A549 (cell line): ENCODE measurements at regions not wholly inside any gene's neighbourhood (a gene's known extent, or its start where the extent isn't known, plus 50 kb on each side); places are given as distances from the start of the nearest gene placed in this dataset.

Experiments
- BHLHE40 ChIP-seq: IDR thresholded peaks from 2 replicates; pipeline ENCODE4 v1.6.1; 2012; ENCODE audit warnings: low read depth, low read length, inconsistent platforms
- POLR2A ChIP-seq: IDR thresholded peaks from 2 replicates; pipeline ENCODE4 v1.6.1; 2012; ENCODE audit warnings: mild to moderate bottlenecking, low read length
- TF ChIP-seq, protein P1 (sequence below): IDR thresholded peaks from 2 replicates; pipeline ENCODE4 v1.6.1; 2012

DNA sequence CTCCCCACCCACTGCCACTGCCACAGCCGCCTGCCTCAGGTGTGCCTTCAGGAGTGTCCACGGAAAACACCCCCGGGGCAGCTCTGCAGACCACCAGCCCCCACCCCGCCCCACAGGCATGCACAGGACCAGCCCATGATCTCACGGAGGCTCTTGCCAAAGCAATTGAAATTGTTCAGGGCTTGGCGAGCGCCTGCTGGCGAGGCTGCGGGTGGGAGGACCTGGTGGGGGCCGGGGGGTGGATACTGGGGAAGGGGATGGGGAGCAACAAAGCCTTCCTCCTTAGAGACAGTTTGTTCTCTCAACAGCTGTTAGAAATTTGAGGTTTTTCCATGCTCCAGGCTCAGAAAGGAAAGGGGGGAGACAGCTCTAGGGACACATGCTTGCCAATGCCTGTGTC, 274.7 kb downstream of the MN1 start:
- TF ChIP-seq, protein P1, sequence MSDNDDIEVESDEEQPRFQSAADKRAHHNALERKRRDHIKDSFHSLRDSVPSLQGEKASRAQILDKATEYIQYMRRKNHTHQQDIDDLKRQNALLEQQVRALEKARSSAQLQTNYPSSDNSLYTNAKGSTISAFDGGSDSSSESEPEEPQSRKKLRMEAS: no peak
- no peak for TF ChIP-seq POLR2A
- no peak for TF ChIP-seq BHLHE40
